Mesenchymal stem cell (in vitro differentiated cells and primary cell): ENCODE measurements at regions not wholly inside any gene's neighbourhood (a gene's known extent, or its start where the extent isn't known, plus 50 kb on each side); places are given as distances from the start of the nearest gene placed in this dataset.
A peak's percentile ranks its signal among the peaks of the same experiment; 100 is the strongest.

ENCODE experiments used
- DNase-seq: peaks from one replicate; pipeline ENCODE4 v3.0.0-alpha.2; 2013
- H2AFZ ChIP-seq: one replicate; pipeline ENCODE4 v1.6.1; 2013; ENCODE audit warnings: low read depth, mild to moderate bottlenecking, control low read depth, inconsistent platforms, low read length, moderate library complexity
- H2AK5ac ChIP-seq: 2 replicates; pipeline ENCODE4 v1.6.1; 2013; ENCODE audit warnings: low read length, moderate library complexity, mild to moderate bottlenecking, inconsistent platforms; ENCODE audit not compliant: severe bottlenecking
- H2BK120ac ChIP-seq: one replicate; pipeline ENCODE4 v1.6.1; 2013; ENCODE audit warnings: low read depth, mild to moderate bottlenecking, inconsistent platforms, low read length, moderate library complexity
- H2BK12ac ChIP-seq, 2 experiments: one replicate each; pipeline ENCODE4 v1.6.1; 2013; ENCODE audit warnings: inconsistent platforms in 2 of 2, low read length in 2 of 2, mild to moderate bottlenecking in 2 of 2, moderate library complexity in 2 of 2, control low read depth in 1 of 2
- H2BK15ac ChIP-seq: one replicate; pipeline ENCODE4 v1.6.1; 2013; ENCODE audit warnings: mild to moderate bottlenecking, low read depth, inconsistent platforms; ENCODE audit not compliant: poor library complexity, severe bottlenecking
- H2BK5ac ChIP-seq: 2 replicates; pipeline ENCODE4 v1.6.1; 2013; ENCODE audit warnings: low read depth, mild to moderate bottlenecking, low read length, control low read depth, inconsistent platforms; ENCODE audit not compliant: poor library complexity, severe bottlenecking
- H3K14ac ChIP-seq, 2 experiments: one replicate each; pipeline ENCODE4 v1.6.1; 2013; ENCODE audit warnings: inconsistent platforms in 2 of 2, low read length in 2 of 2, control low read depth in 1 of 2, mild to moderate bottlenecking in 1 of 2, moderate library complexity in 1 of 2
- H3K18ac ChIP-seq, 2 experiments: one replicate each; pipeline ENCODE4 v1.6.1; 2013; ENCODE audit warnings: inconsistent platforms in 2 of 2, low read length in 2 of 2, control low read depth in 1 of 2, low read depth in 1 of 2, mild to moderate bottlenecking in 1 of 2
- H3K23ac ChIP-seq, 2 experiments: one replicate each; pipeline ENCODE4 v1.6.1; 2013; ENCODE audit warnings: inconsistent platforms in 2 of 2, low read length in 2 of 2, mild to moderate bottlenecking in 2 of 2, moderate library complexity in 2 of 2, control low read depth in 1 of 2
- H3K27ac ChIP-seq: 2 replicates; pipeline ENCODE4 v1.5.1; 2013; ENCODE audit warnings: mild to moderate bottlenecking, moderate library complexity, low read length, control low read depth, inconsistent platforms; ENCODE audit not compliant: poor library complexity, severe bottlenecking
- H3K27me3 ChIP-seq, 2 experiments: 2 replicates each; pipeline versions ENCODE4 v1.6.1 to v1.7.0; 2013; ENCODE audit warnings: low read length in 2 of 2, mild to moderate bottlenecking in 2 of 2, moderate library complexity in 2 of 2, control low read depth in 1 of 2, inconsistent platforms in 1 of 2; ENCODE audit not compliant: control insufficient read depth in 1 of 2, insufficient read depth in 1 of 2
- H3K36me3 ChIP-seq, 2 experiments: 2 replicates each; pipeline versions ENCODE4 v1.6.1 to v1.7.0; 2013; ENCODE audit warnings: low read length in 2 of 2, control low read depth in 1 of 2, inconsistent platforms in 1 of 2, low read depth in 1 of 2, mild to moderate bottlenecking in 1 of 2; ENCODE audit not compliant: insufficient read depth in 2 of 2, control insufficient read depth in 1 of 2
- H3K4ac ChIP-seq, 2 experiments: one replicate each; pipeline ENCODE4 v1.6.1; 2013; ENCODE audit warnings: inconsistent platforms in 2 of 2, low read length in 2 of 2, mild to moderate bottlenecking in 2 of 2, moderate library complexity in 2 of 2, control low read depth in 1 of 2, low read depth in 1 of 2
- H3K4me1 ChIP-seq: 2 replicates; pipeline ENCODE4 v1.6.1; 2013; ENCODE audit warnings: low read depth, low read length, control low read depth; ENCODE audit not compliant: control insufficient read depth, insufficient read depth
- H3K4me2 ChIP-seq: 2 replicates; pipeline ENCODE4 v1.6.1; 2013; ENCODE audit warnings: low read length, mild to moderate bottlenecking, inconsistent platforms; ENCODE audit not compliant: poor library complexity, severe bottlenecking
- H3K4me3 ChIP-seq, 2 experiments: 2 replicates each; pipeline versions ENCODE4 v1.5.1 to v1.7.0; 2013; ENCODE audit warnings: low read length in 2 of 2, mild to moderate bottlenecking in 2 of 2, control low read depth in 1 of 2, low read depth in 1 of 2; ENCODE audit not compliant: insufficient read depth in 1 of 2
- H3K79me1 ChIP-seq: replicated peaks from 2 replicates; pipeline ENCODE4 v1.6.1; 2013; ENCODE audit warnings: mild to moderate bottlenecking, control low read depth, low read length, inconsistent platforms; ENCODE audit not compliant: poor library complexity, severe bottlenecking
- H3K9ac ChIP-seq: 2 replicates; pipeline ENCODE4 v1.7.0; 2013; ENCODE audit warnings: mild to moderate bottlenecking, low read length, moderate library complexity
- H3K9me3 ChIP-seq: 2 replicates; pipeline ENCODE4 v1.7.0; 2013; ENCODE audit warnings: mild to moderate bottlenecking, low read length; ENCODE audit not compliant: control insufficient read depth
- H4K8ac ChIP-seq: one replicate; pipeline ENCODE4 v1.6.1; 2013; ENCODE audit warnings: inconsistent platforms, mild to moderate bottlenecking, low read length, moderate library complexity
- H4K91ac ChIP-seq: one replicate; pipeline ENCODE4 v1.6.1; 2013; ENCODE audit warnings: mild to moderate bottlenecking, low read length, inconsistent platforms
- WGBS: methylation state at CpG from one replicate; pipeline ENCODE4 v1.1.7; 2013; ENCODE audit warnings: mixed read lengths; 5-methylcytosine and 5-hydroxymethylcytosine counted together

DNA sequence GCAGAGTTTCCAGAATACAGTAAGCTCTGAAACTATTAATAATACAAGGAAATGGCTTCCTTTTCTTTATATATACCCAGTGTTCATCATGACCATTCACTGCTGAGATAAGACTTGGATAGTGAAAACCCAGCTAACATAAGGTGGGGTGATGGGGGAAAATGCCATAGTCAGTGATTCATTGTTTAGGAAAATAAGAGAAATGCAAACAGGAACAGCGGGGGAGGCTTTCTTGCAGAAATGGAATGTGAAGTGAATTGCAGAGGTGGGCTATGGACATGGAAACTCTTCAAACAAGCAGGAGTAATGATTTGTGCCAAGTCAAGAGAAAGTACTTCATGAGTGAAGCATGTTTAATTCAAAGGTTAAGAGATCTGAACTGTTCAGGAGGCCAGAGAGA, 519.4 kb downstream of the TDRD15 start:
- Histone ChIP-seq H3K4me2 (no peak overlapping the region), H3K79me1 (no peaks in the 10 kb centered on the region), H2BK12ac (no peak overlapping the region), H3K4me3 (no peak overlapping the region), H3K4me1 (peaks cover 5% of the 10 kb centered on the region), H3K27me3 (no peaks in the 10 kb centered on the region), H2BK5ac (no peak overlapping the region), H4K91ac (no peak overlapping the region), H3K23ac (no peak overlapping the region), H3K9ac (no peak overlapping the region), H3K14ac (no peak overlapping the region), H3K18ac (no peak overlapping the region), H2AFZ (no peak overlapping the region), H2AK5ac (no peak overlapping the region), H3K4ac (no peak overlapping the region), H3K9me3 (peaks cover 4% of the 10 kb centered on the region), H3K36me3 (no peaks in the 10 kb centered on the region), H2BK120ac (no peak overlapping the region), H2BK15ac (no peak overlapping the region), H4K8ac (no peak overlapping the region), H3K27ac (no peak overlapping the region)
- DNase-seq, result peak; percentile 55
- 0% methylated on average over 1 of the region's 1 CpG for WGBS

DNA sequence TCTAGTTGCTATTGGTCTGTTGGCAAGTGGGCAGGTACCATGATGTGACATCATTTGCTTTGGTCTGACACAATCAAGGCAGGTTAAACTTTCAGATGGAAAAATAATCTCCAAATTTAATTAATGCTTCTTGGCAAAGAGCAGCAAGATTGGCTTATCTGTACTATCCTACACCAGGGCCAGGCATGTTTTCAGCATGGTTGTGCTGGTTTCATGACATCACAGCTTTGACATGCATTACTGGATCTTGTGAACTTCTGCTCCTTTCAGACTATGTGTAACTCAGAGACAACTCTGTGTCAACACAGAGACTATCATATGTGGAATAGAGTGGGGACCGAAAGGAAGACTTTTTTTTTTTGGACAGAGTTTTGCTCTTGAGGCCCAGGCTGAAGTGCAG, 520.5 kb downstream of the TDRD15 start:
- no peak overlapping the region for H3K4me3 ChIP-seq
- H3K9me3 ChIP-seq, result peaks cover 6% of the 10 kb centered on the region
- H2BK15ac ChIP-seq, result no peak overlapping the region
- no peaks in the 10 kb centered on the region for H3K27me3 ChIP-seq
- no peak overlapping the region for H3K27ac ChIP-seq
- peaks cover 5% of the 10 kb centered on the region for H3K4me1 ChIP-seq
- H3K18ac ChIP-seq, result no peak overlapping the region
- no peak overlapping the region for H4K91ac ChIP-seq
- no peak overlapping the region for H3K23ac ChIP-seq
- no peak overlapping the region for H3K4me2 ChIP-seq
- H2BK120ac ChIP-seq, result no peak overlapping the region
- H2AK5ac ChIP-seq, result no peak overlapping the region
- H3K36me3 ChIP-seq, result no peaks in the 10 kb centered on the region
- H2AFZ ChIP-seq, result no peak overlapping the region
- WGBS, result 77% methylated on average over 1 of the region's 1 CpG
- H3K4ac ChIP-seq, result no peak overlapping the region
- no peak overlapping the region for H2BK12ac ChIP-seq
- H2BK5ac ChIP-seq, result no peak overlapping the region
- no peaks in the 10 kb centered on the region for H3K79me1 ChIP-seq
- no peak overlapping the region for H4K8ac ChIP-seq
- H3K9ac ChIP-seq, result no peak overlapping the region
- DNase-seq, result peak; percentile 21
- H3K14ac ChIP-seq, result no peak overlapping the region

DNA sequence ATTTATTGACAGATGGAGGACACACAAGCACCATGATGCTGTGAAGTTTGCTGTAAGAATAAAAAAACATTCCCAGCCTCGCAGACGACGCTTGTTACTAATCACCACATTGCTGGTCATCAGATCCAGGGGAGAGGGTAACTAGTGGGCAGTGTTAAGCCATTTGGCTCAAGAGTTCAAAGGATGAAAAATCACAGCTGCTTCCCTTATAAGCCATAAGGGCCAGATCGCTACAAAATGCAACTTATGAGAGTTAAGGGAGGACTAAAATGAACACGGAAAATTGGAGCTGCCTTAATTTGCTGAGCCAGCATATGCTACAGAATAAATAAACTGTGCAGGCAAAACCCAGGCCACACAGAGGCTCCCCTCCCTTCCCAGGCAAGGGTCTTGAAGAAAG, 522.6 kb downstream of the TDRD15 start:
- Histone ChIP-seq H2BK12ac (no peak overlapping the region), H3K9me3 (peaks cover 6% of the 10 kb centered on the region), H3K4ac (no peak overlapping the region), H3K4me3 (no peak overlapping the region), H3K79me1 (no peaks in the 10 kb centered on the region), H3K4me2 (no peak overlapping the region), H2BK5ac (no peak overlapping the region), H3K18ac (no peak overlapping the region), H3K23ac (no peak overlapping the region), H2AK5ac (no peak overlapping the region), H4K8ac (no peak overlapping the region), H3K9ac (no peak overlapping the region), H2BK120ac (no peak overlapping the region), H3K27ac (no peak overlapping the region), H4K91ac (no peak overlapping the region), H3K27me3 (no peaks in the 10 kb centered on the region), H3K36me3 (no peaks in the 10 kb centered on the region), H3K4me1 (peaks cover 5% of the 10 kb centered on the region), H2AFZ (no peak overlapping the region), H3K14ac (no peak overlapping the region), H2BK15ac (no peak overlapping the region)
- no peak for DNase-seq
- WGBS, result 78% methylated on average over 5 of the region's 5 CpGs

DNA sequence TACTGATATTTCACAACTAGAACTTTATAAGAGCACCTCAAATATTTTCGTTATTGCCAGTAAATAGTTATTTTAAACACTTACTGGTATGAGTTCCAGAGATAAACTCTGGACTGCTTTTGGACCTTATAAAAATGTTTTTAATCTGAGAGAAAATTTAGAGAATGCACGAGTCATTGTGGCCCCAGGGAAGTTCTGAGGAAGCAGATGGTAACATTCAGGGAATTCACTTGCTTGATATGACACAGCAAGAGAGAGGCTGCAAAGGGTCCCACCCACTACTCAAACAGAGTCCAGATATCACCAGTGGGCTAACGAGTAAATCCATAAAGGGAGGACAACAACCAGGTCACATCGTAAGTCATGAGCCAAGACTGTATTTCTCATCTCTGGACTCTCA, 526.8 kb downstream of the TDRD15 start:
- H2BK15ac ChIP-seq, result no peak overlapping the region
- H3K4me3 ChIP-seq, result no peak overlapping the region
- no peaks in the 10 kb centered on the region for H3K79me1 ChIP-seq
- H2BK12ac ChIP-seq, result no peak overlapping the region
- no peak overlapping the region for H3K23ac ChIP-seq
- H3K14ac ChIP-seq, result no peak overlapping the region
- no peak overlapping the region for H2BK5ac ChIP-seq
- H3K4me1 ChIP-seq, result no peaks in the 10 kb centered on the region
- H3K4ac ChIP-seq, result no peak overlapping the region
- no peak overlapping the region for H2BK120ac ChIP-seq
- no peak for DNase-seq
- no peak overlapping the region for H2AK5ac ChIP-seq
- H3K18ac ChIP-seq, result no peak overlapping the region
- no peak overlapping the region for H3K4me2 ChIP-seq
- no peak overlapping the region for H3K9ac ChIP-seq
- H2AFZ ChIP-seq, result no peak overlapping the region
- H4K8ac ChIP-seq, result no peak overlapping the region
- 43% methylated on average over 3 of the region's 4 CpGs for WGBS
- no peaks in the 10 kb centered on the region for H3K36me3 ChIP-seq
- H3K27ac ChIP-seq, result no peak overlapping the region
- H3K27me3 ChIP-seq, result no peaks in the 10 kb centered on the region
- peaks cover 6% of the 10 kb centered on the region for H3K9me3 ChIP-seq
- no peak overlapping the region for H4K91ac ChIP-seq
